ENCODE measurements at regions not wholly inside any gene's neighbourhood (a gene's known extent, or its start where the extent isn't known, plus 50 kb on each side); places are given as distances from the start of the nearest gene placed in this dataset.

- Histone ChIP-seq H2AFZ (ENCODE audit: insufficient read depth, low read depth, low read length, poor library complexity, severe bottlenecking) (no peak overlapping the region), H3K4me3 (ENCODE audit: control extremely low read depth in 1 of 5, extremely low read depth in 1 of 5, insufficient read depth in 1 of 5, low read depth in 2 of 5, low read length in 4 of 5) (no peak overlapping the region), H4K20me1 (ENCODE audit: control insufficient read depth, insufficient read depth, low read length, poor library complexity, severe bottlenecking) (no peaks in the 10 kb centered on the region), H3K27me3 (replicated peaks in 1 of 4; ENCODE audit: control extremely low read depth in 1 of 4, control insufficient read depth in 3 of 4, insufficient read depth in 4 of 4, low read length in 3 of 4) (no peaks in the 10 kb centered on the region), H3K36me3 (replicated peaks in 1 of 2; ENCODE audit: control extremely low read depth in 1 of 2, control insufficient read depth in 1 of 2, extremely low read depth in 1 of 2, insufficient read depth in 2 of 2, low read length in 1 of 2) (no peaks in the 10 kb centered on the region), H3K4me1 (ENCODE audit: control insufficient read depth in 2 of 2, insufficient read depth in 2 of 2, low read length in 2 of 2) (no peaks in the 10 kb centered on the region), H3K27ac (ENCODE audit: low read length in 2 of 2) (no peak overlapping the region), H3K9me3 (ENCODE audit: control extremely low read depth in 1 of 3, control insufficient read depth in 2 of 3, insufficient read depth in 1 of 3, low read length in 2 of 3) (no peaks in the 10 kb centered on the region), H3K9ac (ENCODE audit: low read length) (no peak overlapping the region), H3K79me2 (ENCODE audit: control insufficient read depth, insufficient read depth, low read length) (no peaks in the 10 kb centered on the region), H3K4me2 (replicated peaks; ENCODE audit: low read depth, low read length, poor library complexity, severe bottlenecking) (no peak overlapping the region)
- Mint-ChIP-seq H3K27ac (no peak overlapping the region), H3K27me3 (no peaks in the 10 kb centered on the region), H3K9me3 (ENCODE audit: insufficient read depth) (no peaks in the 10 kb centered on the region), H3K4me3 (no peak overlapping the region), H3K4me1 (no peaks in the 10 kb centered on the region)
- WGBS (ENCODE audit: insufficient coverage), result no CpG with 5 or more reads among the region's 2 CpGs
- intact Hi-C loops (cut with micrococcal nuclease), result no loop called here
- ATAC-seq (ENCODE audit: low read depth) (no peak), DNase-seq (no peak)
- POLR2A ChIA-PET, result no interaction called here
- CTCF ChIA-PET, result no interaction called here
- TF ChIP-seq EZH2 (IDR thresholded peaks at IDR 0.05; ENCODE audit: borderline replicate concordance, insufficient read depth, low read depth, low read length, poor library complexity, severe bottlenecking) (no peak), CTCF (IDR thresholded peaks at IDR 0.05) (no peak)
These were observed 329.2 kb upstream of the CCNH start for GRCh38 chr5:87741881-87742280.

DNA sequence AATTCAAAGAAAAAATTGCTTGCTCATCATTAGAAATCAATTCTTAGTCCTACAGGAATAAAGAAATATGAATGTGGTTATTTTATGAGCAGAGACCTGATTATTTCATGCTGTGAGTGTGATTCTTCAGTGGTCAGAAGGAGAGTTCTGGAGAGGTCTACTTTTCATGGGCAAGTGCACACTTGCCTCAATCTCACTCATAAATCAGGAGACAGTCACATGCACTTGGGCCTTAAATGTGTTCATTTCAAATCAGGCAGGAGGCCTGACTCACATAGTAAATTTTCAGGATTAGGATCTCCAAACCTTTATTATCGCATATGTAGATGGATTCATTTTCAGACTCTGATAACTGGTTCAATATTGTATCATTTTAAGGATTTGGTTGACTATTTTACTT, 323.2 kb upstream of the CCNH start:
- CTCF ChIA-PET, result no interaction called here
- Mint-ChIP-seq H3K9me3 (ENCODE audit: insufficient read depth) (no peaks in the 10 kb centered on the region), H3K4me3 (no peak overlapping the region), H3K27me3 (peaks cover 3% of the 10 kb centered on the region), H3K4me1 (no peaks in the 10 kb centered on the region), H3K27ac (no peak overlapping the region)
- intact Hi-C loops (cut with micrococcal nuclease), result no loop called here
- no peaks in the 10 kb centered on the region for H3K27me3 ChIP-seq (replicated peaks in 1 of 4; ENCODE audit: control extremely low read depth in 1 of 4, control insufficient read depth in 3 of 4, insufficient read depth in 4 of 4, low read length in 3 of 4)
- ATAC-seq (ENCODE audit: low read depth) (no peak), DNase-seq (no peak)
- H3K79me2 ChIP-seq (ENCODE audit: control insufficient read depth, insufficient read depth, low read length), result no peaks in the 10 kb centered on the region
- TF ChIP-seq EZH2 (IDR thresholded peaks at IDR 0.05; ENCODE audit: borderline replicate concordance, insufficient read depth, low read depth, low read length, poor library complexity, severe bottlenecking), result no peak
- H3K4me1 ChIP-seq (ENCODE audit: control insufficient read depth in 2 of 2, insufficient read depth in 2 of 2, low read length in 2 of 2), result no peaks in the 10 kb centered on the region
- no peak overlapping the region for H3K9ac ChIP-seq (ENCODE audit: low read length)
- H2AFZ ChIP-seq (ENCODE audit: insufficient read depth, low read depth, low read length, poor library complexity, severe bottlenecking), result no peak overlapping the region
- H3K36me3 ChIP-seq (replicated peaks in 1 of 2; ENCODE audit: control extremely low read depth in 1 of 2, control insufficient read depth in 1 of 2, extremely low read depth in 1 of 2, insufficient read depth in 2 of 2, low read length in 1 of 2), result no peaks in the 10 kb centered on the region
- H4K20me1 ChIP-seq (ENCODE audit: control insufficient read depth, insufficient read depth, low read length, poor library complexity, severe bottlenecking), result no peaks in the 10 kb centered on the region
- H3K27ac ChIP-seq (ENCODE audit: low read length in 2 of 2), result no peak overlapping the region
- no CpG with 5 or more reads among the region's 1 CpG for WGBS (ENCODE audit: insufficient coverage)
- H3K4me3 ChIP-seq (ENCODE audit: control extremely low read depth in 1 of 5, extremely low read depth in 1 of 5, insufficient read depth in 1 of 5, low read depth in 2 of 5, low read length in 4 of 5), result no peak overlapping the region
- H3K4me2 ChIP-seq (replicated peaks; ENCODE audit: low read depth, low read length, poor library complexity, severe bottlenecking), result no peak overlapping the region
- no peaks in the 10 kb centered on the region for H3K9me3 ChIP-seq (ENCODE audit: control extremely low read depth in 1 of 3, control insufficient read depth in 2 of 3, insufficient read depth in 1 of 3, low read length in 2 of 3)
- POLR2A ChIA-PET, result no interaction called here

All from B cell (primary cell).